HG02610 (cell line): ENCODE measurements at regions not wholly inside any gene's neighbourhood (a gene's known extent, or its start where the extent isn't known, plus 50 kb on each side); places are given as distances from the start of the nearest gene placed in this dataset.
"Not testable (repeated sequence)": the region's sequence is repeated elsewhere in the genome, so short reads cannot be mapped to it uniquely, and the experiment has no call there.

Source experiments
- ATAC-seq: cut with Tn5 transposase; IDR thresholded peaks from one replicate; pipeline ENCODE4 v1.9.1; 2021; ENCODE audit warnings: mild to moderate bottlenecking, moderate library complexity; ENCODE audit not compliant: unreplicated experiment

DNA sequence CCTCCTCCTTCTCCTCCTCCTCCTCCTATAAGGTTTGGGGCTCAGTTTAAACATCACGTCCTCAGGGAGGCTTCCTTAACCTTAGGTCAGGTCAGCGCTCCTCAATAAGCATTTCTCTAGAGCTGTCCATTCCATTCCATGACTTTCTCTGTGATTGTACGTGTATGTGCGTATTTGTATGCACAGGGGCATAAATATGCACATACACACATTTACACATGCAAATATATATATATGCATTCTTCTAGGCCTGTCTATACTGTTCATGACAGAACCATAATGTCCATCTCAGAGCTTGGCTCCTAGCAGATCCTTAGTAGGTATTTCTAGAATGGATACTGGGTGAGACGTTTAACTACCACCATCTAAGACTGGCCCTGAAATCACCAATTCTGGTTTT is 258.6 kb downstream of the STIM2 start:
- no peak for ATAC-seq

DNA sequence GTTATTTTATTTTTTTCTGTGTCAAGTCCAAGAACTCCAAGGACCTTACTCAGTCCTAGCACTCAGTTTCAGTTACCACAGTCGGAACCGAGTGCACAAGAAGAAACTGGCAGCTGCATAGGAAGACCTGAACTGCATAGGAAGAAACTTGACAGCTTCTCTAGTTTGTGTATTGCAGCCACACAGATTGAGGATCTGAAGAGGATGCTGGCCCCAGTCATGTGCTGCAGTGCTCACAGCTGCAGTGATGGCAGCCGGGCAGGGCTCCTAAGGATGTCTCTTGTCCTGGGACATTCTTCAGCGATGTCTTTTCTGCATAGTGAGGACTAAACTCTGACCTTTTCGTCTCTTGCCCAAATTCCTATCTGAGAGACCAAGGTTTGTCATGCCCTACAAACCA is 261.2 kb downstream of the STIM2 start:
- ATAC-seq, result no peak

DNA sequence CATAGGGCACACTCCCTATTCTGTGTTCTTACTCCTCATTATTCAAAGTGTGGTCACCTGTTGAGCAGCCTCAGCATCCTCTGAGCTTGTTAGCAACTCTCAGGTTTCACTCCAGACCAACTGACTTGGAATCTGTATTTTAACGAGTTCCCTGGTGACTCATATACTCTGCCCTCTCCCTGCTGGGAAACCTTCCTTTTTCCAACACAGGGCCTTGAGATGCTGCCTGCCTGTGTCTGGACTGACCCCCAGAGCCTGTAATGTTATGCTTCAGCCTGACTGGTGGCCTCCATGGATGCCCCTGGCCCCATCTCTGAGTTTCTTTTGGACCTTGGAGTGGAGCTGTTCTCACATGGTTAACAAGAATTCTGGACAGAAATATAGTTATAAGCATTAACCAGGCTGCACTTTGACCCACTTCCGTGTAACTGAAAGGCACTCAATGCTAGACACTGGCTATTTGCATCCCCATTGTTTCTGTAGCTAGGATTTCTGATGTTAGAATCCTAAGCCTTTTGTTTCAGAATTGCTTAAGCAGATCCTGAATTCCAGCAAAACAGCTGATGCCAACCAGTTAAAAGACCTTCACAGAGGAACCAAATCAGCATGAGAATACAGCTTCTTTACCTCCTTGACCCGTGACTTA is 262.6 kb downstream of the STIM2 start:
- ATAC-seq, result no peak

DNA sequence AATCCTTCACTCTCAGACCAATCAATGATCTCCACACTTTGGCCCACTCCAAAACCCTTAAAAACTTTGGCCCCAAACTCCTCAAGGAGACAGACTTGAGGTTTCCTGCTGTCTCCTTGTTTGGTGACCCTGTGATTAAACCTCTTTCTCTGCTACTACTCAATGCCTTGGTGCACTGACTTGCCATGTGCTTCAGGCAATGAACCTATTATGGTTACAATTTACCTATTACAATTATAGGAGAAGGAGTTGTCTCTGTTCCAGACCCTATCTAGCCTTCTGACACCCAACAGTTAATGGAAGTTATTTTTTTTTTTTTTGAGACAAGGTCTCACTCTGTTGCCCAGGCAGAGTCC is 263.1 kb downstream of the STIM2 start:
- no peak for ATAC-seq

DNA sequence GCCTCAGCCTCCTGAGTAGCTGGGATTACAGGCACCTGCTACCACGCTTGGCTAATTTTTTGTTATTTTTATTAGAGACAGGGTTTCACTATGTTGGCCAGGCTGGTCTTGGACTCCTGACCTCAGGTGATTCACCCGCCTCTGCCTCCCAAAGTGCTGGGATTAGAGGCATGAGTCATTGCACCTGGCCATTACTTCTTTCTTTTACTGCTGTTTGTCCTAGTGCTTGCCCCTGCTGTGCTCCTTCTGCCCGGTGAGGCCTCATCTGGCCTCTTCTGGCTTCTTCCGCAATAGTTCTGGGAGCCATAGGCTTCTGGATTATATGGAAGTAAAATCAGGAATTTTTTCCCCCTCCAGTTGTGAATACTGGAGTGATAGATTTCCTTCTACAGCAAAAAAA is 266.3 kb downstream of the STIM2 start:
- ATAC-seq, result not testable (repeated sequence)

DNA sequence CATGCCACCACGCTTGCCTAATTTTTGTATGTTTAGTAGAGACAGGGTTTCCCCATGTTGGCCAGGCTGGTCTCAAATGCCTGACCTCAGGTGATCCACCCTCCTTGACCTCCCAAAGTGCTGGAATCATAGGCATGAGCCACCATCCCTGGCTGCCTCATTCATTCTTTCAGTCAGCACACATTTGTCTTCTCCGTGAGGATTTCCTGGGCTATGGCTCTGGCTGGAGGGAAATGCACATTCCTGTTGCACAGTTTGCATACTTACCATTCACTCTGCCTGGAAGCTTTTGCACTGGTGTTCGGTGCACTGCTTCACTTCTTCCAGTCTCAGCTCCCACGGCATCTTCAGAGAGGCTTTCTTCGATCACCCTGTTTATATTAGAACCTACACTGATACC is 267.8 kb downstream of the STIM2 start:
- ATAC-seq, result no peak

DNA sequence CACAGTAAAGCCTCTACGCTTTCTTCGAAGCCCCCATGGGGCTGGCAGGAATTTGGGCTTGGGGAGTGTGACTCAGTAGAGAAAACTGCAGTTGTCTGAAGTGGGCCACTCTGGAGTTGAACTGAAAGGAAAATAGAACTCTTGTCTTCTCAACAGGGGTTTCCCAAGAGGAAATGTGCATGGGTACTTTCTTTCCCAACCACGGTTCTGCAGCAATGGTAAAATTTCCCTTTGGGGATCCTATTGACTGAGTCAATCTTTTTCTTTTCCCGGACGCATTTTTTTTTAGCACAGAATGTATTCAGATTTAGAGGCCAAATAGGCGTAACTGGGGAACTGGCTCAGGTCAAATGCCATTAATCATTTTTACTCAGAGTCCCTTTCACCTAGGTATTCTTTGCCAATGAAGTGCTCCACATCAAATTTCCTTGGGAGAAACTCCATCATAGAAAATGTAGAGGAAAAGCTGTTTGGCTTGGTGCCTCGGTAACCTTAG is 269.3 kb downstream of the STIM2 start:
- ATAC-seq, result peak; percentile 60

DNA sequence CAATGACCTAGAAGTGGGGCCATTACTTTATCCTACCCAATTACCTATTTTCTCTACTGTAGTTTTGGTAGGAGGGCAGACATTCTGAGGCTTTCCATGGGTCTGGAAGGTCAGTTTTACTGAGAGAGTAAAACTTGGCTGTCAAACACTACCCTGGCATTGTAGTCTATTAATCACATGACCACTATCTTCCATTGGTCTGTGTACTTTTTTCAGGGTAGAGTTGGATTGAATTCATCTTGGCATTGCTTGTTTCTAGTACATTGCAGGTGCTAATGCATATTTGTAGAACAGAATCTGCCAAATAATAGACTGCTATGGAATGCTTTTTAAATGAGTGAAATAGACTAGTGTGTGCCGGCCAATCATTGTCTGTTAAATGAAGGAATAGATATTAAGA is 271.9 kb downstream of the STIM2 start:
- ATAC-seq, result no peak

DNA sequence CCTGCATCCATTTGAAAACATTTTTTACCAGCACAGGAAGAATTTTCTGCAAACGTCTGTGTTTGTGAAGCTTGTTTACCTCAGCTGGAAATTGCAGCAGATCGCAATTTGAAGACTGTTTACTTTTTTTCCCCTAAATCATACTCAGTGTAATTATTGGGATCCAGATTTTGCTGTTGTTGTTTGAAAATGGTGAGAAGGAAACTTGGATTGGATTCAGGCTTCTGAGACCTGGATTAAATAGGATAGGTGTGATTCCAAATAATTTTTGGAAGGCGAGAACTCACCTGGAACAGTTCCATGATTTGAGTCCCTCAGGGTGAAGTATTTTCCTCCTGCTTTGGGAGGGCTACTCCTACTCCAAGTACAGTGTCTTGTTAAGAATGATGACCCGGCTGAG is 279.8 kb downstream of the STIM2 start:
- no peak for ATAC-seq

DNA sequence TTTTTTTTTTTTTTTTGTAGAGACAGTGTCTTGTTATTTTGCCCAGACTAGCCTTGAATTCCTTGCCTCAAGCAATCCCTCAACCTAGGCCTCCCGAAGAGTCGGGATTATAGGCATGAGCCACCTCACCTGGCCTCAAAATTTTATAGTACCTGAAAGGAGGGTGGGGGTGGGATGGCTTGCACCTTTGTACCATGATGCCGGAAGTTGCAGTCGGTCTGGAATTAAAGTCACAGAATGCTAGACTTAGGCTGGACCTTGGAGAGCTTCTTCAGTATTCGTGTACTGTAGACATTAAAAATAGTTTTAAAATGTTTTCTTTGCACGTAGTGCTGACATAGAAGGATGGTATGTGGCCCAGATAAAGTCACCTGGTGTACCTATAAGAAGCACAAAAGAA is 280.9 kb downstream of the STIM2 start:
- ATAC-seq, result no peak

DNA sequence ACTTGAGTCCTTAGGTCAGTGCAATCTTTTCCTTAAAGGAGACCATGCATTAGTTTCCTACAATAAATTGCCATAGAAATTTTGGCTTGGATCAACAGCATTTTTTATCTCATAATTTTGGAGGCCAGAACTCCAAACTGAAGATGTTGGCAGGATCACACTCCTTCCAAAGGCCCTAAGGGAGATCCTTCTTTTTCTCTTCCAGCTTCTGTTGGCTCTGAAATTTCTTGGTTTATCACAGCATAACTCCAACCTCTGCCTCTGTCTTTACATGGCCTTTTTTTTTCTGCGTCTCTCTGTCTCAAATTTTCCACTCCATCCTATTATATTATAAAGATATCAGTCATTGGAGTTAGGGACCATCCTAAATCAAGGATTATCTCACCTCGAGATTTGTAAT is 282.2 kb downstream of the STIM2 start:
- ATAC-seq, result no peak

DNA sequence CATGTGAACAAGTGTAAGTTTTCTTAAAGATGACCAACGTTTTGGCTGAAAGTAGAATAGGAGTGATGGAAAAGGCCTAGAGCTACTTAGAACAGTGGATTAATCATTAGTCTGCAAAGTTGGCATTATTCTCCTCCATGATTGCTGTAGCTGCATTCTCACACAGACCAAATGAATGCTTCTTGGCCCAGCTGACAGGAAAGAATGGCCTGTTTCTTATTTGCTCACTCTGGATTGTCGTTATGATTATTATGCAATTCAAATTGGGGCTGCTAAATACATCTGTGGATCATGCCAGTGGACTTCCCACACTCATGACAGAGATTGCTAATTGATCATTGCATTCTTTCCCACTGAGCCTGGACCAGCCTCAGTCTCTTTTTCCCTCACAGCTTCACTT is 285.0 kb downstream of the STIM2 start:
- ATAC-seq, result no peak

DNA sequence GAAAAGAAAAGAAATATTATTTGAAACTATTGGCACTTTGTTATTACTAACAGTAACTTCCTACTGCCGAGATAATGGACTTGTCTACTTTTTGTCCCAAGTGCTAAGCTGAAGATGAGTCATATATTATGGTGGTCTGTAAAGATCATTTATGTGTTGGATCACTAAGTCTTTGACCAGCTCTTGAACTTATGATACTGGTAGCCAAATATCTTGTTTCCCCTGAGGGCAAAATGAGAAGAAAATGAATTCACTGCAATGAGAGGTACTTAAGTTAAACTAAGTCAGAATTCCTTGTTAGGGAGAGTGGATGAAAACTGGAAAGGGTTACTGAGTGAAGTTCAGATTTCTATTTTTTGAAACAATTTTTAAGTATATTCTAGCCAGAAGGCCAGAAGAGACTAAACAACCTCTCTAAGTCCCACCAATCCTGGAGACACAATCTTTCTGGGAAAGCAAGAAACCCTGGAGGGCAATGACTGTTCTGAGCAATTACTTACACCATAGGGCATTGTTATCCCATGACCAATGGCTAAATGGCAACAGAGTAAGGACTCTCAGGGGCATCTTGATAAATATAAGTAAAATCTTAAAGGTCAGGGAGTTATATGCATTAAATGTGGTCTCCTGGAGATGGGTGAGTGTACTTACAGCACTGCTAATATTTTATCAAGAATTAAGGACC is 287.7 kb downstream of the STIM2 start:
- ATAC-seq, result no peak

DNA sequence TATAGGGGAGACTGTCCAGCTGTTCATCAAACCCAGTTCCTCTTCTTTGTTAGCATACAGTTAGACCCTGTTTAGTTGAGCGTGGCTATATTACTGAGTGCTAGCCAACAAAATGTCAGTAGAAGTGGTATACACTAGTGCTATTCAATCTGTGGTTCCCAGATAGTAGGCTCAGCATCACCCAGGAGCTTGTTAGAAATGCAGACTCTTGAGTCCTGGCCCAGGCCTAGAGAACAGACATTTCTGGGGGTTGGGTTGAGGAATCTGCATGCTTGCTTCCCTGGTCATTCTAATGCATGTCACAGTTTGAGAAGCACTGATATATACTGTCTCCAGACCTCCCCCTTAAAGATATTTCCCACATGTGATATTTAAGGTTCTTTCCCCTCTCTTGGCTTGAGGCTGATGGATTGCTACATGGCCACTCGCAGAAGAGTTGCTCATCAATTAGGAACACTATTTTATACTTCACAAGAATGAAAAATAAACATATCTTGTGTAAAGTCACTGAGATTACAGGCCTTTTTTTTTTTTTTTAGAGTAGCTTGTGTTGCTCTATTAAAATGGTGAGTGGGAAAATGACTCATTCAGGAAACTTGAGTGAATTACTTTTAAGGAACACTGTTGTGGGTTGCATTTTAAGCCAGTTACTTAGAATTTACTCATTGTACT is 289.0 kb downstream of the STIM2 start:
- no peak for ATAC-seq

DNA sequence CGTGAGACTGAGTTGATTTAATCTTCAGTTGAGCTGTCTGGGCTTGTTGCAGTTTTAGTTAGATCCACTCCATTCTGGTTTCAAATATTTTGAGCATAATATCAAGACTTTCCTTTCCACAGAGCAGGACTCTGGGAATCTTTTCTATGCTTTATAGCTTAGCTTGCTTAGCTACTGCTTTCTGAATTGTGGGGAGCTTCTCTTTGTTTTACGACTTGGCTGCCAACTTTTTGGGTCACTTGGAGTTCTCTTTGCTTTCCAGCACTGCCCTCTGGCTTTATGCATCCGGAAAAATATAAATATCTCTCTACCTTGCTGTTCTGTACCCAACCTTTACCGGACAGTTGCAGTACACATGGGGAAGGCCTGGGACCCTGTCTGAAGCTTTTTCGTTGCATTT is 292.1 kb downstream of the STIM2 start:
- no peak for ATAC-seq

DNA sequence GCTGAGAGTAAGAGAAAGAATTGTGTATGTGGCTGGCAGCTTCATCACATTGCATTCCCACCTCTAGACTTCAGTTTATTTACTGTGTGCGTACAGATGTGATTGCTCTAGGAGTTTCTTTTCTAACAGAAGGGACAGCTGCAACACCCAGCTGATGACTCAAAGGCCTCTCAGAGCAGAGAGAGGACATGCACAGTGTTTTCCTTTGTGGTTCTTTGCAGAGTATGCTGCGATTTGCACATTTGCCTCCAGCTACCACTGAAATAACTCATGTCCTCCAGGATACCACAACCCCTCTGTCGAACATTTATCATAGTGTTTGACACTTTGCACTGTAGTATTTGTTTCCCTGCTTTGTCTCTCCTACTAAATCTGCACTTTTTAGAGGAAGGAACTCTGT is 294.1 kb downstream of the STIM2 start:
- no peak for ATAC-seq

DNA sequence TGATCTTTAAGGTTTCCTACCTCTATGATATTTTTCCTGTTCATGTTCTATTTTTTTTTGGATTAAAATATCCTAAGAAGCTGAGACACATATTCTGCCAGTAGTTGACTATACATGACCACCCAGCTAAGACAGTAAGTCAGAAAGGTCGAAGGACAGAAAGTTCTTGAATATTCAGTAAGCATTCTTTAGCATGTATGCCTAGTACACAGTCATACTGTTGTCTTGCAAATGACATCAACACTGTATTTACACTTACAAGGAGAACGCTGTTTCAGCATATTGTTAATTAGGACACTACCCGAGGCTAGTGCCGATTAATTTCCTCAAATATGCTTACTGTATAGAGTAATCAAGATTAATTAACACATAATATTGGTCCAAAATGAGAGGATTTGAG is 300.6 kb downstream of the STIM2 start:
- ATAC-seq, result no peak

DNA sequence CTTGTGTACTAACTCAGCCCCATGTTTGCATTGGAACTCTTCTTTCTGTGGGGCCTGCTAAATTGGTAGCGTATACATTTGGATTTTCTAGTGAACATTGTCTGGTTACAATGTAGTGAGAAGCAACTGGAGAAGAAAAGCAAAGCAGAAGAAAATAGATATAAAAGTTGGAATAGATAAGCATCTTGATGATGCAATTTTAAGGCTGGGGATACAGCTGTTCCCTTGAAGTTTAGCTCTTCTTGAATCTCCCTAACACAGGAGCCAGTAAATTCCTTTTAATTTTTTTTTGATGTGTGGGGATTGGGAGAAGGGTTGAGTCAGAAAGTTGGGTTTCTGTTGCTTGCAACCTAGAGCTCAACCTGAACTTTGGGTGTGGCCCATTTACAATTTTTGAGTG is 308.1 kb downstream of the STIM2 start:
- ATAC-seq, result no peak

DNA sequence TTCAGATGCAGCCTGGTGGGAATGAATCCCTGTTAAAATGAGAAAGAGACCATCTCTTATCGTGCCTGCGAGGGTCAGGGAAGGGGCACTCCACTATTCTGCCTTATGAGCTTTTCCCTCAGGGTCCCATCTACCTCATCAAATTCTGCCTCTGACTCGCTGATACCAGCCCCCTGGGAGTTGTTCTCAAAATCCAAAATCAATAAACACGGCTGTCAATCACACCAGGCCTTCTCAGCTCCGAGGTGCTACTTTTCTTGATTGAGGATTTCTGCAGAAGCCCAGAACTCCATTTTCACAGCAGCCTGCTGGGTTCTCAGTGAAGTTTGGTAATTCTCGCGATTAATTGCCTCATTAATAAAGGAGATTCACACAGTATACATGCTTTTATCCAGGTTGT is 312.6 kb downstream of the STIM2 start:
- ATAC-seq, result no peak

DNA sequence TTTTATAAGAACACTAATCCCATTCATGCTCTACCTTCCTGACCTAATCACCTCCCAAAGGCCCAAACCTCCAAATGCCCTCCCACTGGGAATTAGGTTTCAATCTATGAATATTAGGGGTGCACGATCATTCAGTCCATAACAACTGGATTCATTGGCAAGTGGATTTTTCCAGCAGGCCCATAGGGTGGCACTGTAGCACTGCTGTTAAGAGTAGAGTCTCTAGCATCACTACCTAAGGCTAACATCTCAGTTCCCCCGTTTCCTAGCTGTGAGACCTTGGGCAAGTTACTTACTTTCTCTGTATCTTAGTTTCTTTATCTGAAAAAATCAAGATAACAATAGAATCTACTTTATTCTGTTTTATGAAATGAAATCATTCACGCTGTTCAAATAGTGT is 315.8 kb downstream of the STIM2 start:
- no peak for ATAC-seq

DNA sequence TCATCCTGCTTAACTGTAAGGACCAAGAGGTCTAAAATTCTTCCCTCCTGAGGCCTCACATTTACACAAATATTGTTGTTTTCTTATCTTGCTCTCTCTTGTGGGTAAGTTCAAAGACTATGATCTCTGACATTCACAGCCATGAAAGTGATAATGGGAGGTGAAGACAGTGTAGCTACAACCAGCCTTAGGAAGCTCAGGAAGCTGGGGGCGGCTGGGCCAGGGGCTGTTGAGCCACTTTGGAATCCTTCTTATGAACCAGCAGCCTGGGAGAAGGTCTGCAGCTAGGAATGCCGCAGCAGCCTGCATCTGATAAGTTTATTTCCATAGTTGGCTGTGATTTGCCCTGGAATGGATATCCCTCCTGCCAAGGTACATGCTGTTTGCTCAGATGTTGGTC is 316.2 kb downstream of the STIM2 start:
- no peak for ATAC-seq

DNA sequence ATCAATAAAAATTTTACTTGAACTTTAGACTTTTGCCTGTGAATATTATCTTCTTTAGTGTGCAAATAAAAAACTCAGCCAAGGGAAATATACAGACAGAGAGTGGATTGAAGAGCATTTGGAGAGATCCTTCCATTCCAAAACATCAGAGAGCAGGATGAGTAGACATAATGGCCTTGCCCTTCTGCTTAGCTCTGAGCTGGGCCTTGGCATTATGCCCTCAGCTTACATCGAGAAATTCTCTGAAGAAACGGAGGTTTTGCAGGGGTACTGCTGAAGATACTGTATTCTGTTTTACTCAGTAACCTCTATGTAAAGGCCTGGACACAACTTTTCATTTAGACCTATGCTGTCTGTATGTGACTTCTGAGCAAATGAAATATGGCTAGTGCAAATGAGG is 317.4 kb downstream of the STIM2 start:
- ATAC-seq, result no peak
